HEK293T (cell line): ENCODE measurements at regions not wholly inside any gene's neighbourhood (a gene's known extent, or its start where the extent isn't known, plus 50 kb on each side); places are given as distances from the start of the nearest gene placed in this dataset.

Experiments
- ELF4 ChIP-seq: fragments of 450-650 bp; IDR thresholded peaks from 2 replicates; pipeline ENCODE4 v1.6.1; 2017; ENCODE audit warnings: antibody characterized with exemption
- FOXA1 ChIP-seq: fragments of 450-650 bp; IDR thresholded peaks from 2 replicates; pipeline ENCODE4 v1.6.1; 2016; ENCODE audit warnings: mild to moderate bottlenecking
- FOXK2 ChIP-seq: fragments of 450-650 bp; IDR thresholded peaks from 2 replicates; pipeline ENCODE4 v1.6.1; 2016; ENCODE audit warnings: mild to moderate bottlenecking
- FOXM1 ChIP-seq: fragments of 450-650 bp; IDR thresholded peaks from 2 replicates; pipeline ENCODE4 v1.6.1; 2017; ENCODE audit warnings: mild to moderate bottlenecking, borderline replicate concordance
- NFRKB ChIP-seq: fragments of 450-650 bp; IDR thresholded peaks from 2 replicates; pipeline ENCODE4 v1.6.1; 2016; ENCODE audit warnings: mild to moderate bottlenecking, moderate library complexity
- TARDBP ChIP-seq: fragments of 450-650 bp; IDR thresholded peaks from 2 replicates; pipeline ENCODE4 v1.6.1; 2016
- TF ChIP-seq, protein P1 (sequence below): fragments of 450-650 bp; IDR thresholded peaks from 2 replicates; pipeline ENCODE4 v1.6.1; 2016

DNA sequence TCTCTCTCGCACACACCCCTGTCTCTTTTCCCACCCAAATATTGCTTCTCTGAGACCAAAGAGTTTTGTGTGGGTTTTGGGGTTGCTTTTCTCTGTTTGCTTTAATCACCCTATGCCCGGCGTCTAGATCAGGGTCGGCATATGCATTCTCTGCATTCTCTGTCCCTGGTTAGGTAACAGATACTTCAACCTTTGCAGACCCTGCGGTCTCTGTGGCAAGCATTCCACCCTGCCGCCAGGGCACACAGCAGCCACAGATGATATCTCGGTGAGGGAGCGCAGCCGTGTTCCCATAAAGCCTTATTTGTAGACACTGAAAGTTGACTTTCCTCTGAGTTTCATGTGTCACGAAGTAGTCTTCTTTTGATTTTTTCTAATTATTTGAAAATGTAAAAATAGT is 110.4 kb upstream of the FZD10 start:
- TF ChIP-seq, protein P1, sequence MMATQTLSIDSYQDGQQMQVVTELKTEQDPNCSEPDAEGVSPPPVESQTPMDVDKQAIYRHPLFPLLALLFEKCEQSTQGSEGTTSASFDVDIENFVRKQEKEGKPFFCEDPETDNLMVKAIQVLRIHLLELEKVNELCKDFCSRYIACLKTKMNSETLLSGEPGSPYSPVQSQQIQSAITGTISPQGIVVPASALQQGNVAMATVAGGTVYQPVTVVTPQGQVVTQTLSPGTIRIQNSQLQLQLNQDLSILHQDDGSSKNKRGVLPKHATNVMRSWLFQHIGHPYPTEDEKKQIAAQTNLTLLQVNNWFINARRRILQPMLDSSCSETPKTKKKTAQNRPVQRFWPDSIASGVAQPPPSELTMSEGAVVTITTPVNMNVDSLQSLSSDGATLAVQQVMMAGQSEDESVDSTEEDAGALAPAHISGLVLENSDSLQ, result no peak
- TF ChIP-seq ELF4 (no peak), TARDBP (no peak), FOXK2 (no peak), FOXA1 (no peak), FOXM1 (no peak), NFRKB (no peak)
